A673 (cell line): ENCODE measurements at regions not wholly inside any gene's neighbourhood (a gene's known extent, or its start where the extent isn't known, plus 50 kb on each side); places are given as distances from the start of the nearest gene placed in this dataset.

Experiments
- EZH2 ChIP-seq: fragments of 200-600 bp; sonication (generic); IDR thresholded peaks from 2 replicates; pipeline ENCODE4 v1.6.1; 2017; ENCODE audit warnings: borderline replicate concordance, low read depth, mild to moderate bottlenecking, mixed read lengths, antibody characterized with exemption, low read length; ENCODE audit not compliant: poor library complexity, severe bottlenecking
- TF ChIP-seq, protein P1 (sequence below): fragments of 300-800, 200-600 bp; sonication (generic); conservative IDR thresholded peaks from 2 replicates; pipeline ENCODE4 v1.5.1; 2017; ENCODE audit warnings: low read depth, mild to moderate bottlenecking, antibody characterized with exemption, low read length, moderate library complexity, mixed read lengths

DNA sequence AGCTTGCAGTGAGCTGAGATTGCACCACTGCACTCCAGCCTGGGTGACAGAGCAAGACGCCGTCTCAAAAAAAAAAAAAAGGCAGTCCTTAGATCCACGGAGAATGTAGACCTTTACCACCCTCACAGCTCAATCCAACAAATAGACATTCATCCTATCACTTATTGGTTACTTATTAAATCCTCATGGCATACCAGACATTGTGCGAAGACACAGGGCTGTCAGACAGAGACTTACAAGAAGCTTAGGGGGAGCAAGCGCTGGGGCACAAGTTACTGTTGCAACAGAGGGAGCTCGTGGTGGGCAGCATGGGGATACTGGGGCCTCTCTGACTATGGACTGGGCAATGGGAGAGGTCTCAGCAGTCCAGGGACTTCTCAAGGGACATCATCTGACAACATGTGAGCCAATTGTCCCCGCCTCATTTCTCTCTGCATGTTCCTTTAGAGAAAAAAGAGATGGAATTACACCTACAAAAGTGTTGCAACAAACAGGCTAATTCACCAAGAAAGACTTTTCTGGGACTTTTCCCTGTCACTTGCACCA is 82.8 kb upstream of the TNS3 start:
- TF ChIP-seq, protein P1, sequence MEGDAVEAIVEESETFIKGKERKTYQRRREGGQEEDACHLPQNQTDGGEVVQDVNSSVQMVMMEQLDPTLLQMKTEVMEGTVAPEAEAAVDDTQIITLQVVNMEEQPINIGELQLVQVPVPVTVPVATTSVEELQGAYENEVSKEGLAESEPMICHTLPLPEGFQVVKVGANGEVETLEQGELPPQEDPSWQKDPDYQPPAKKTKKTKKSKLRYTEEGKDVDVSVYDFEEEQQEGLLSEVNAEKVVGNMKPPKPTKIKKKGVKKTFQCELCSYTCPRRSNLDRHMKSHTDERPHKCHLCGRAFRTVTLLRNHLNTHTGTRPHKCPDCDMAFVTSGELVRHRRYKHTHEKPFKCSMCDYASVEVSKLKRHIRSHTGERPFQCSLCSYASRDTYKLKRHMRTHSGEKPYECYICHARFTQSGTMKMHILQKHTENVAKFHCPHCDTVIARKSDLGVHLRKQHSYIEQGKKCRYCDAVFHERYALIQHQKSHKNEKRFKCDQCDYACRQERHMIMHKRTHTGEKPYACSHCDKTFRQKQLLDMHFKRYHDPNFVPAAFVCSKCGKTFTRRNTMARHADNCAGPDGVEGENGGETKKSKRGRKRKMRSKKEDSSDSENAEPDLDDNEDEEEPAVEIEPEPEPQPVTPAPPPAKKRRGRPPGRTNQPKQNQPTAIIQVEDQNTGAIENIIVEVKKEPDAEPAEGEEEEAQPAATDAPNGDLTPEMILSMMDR: no peak
- no peak for TF ChIP-seq EZH2
